ENCODE measurements at regions not wholly inside any gene's neighbourhood (a gene's known extent, or its start where the extent isn't known, plus 50 kb on each side); places are given as distances from the start of the nearest gene placed in this dataset.
A peak's percentile ranks its signal among the peaks of the same experiment; 100 is the strongest.
"Not testable (repeated sequence)": the region's sequence is repeated elsewhere in the genome, so short reads cannot be mapped to it uniquely, and the experiment has no call there.

- DNase-seq (ENCODE audit: low spot score), result no peak
Observed at GRCh38 chr3:126292318-126293070, 64.7 kb downstream of the KLF15 start.

GRCh38 chr3:126291537-126291936 lies 65.7 kb downstream of the KLF15 start:
- no peak for DNase-seq (ENCODE audit: low spot score)

DNA sequence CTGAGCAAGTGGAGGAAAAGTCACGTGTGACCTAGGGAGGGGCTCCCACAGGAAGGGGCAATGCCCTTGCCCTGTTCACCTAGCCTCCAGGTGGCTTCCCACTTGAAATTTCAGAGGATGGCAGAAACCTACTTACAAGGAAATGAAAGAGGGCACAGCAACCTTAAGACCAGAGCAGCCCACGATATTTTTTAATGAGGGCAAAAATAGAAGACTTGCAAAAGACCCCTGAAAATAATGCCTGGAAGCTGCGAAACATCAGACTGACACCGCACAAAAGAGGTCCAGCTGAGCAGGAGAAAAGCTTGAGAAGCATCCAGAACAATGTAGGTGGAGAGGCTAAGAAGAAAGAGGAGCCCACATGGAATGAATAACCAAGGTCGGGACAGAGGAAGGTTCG lies 66.1 kb downstream of the KLF15 start:
- DNase-seq (ENCODE audit: low spot score), result no peak

DNA sequence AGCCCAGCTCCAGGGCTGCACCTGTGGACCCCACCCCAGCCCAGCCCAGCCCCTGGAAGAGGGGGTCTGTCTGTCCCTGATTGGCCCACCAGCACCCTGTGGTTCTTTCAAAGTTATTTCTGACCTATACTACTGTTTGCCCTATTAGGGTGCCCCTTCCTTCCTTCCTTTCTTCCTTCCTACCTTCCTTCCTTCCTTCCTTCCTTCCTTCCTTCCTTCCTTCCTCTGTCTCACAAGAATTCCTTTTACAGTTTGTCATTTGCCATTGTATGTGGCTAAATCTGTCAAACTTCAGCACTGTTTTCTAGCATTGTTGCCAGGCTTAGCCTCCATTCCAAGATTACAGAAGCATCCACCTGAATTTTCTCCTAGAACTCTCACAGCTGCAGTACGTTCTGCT lies 66.9 kb downstream of the KLF15 start:
- DNase-seq (ENCODE audit: low spot score), result no peak

GRCh38 chr3:126289096-126289495 lies 68.1 kb downstream of the KLF15 start:
- DNase-seq (ENCODE audit: low spot score), result no peak

GRCh38 chr3:126288314-126288713 lies 68.9 kb downstream of the KLF15 start:
- no peak for DNase-seq (ENCODE audit: low spot score)

DNA sequence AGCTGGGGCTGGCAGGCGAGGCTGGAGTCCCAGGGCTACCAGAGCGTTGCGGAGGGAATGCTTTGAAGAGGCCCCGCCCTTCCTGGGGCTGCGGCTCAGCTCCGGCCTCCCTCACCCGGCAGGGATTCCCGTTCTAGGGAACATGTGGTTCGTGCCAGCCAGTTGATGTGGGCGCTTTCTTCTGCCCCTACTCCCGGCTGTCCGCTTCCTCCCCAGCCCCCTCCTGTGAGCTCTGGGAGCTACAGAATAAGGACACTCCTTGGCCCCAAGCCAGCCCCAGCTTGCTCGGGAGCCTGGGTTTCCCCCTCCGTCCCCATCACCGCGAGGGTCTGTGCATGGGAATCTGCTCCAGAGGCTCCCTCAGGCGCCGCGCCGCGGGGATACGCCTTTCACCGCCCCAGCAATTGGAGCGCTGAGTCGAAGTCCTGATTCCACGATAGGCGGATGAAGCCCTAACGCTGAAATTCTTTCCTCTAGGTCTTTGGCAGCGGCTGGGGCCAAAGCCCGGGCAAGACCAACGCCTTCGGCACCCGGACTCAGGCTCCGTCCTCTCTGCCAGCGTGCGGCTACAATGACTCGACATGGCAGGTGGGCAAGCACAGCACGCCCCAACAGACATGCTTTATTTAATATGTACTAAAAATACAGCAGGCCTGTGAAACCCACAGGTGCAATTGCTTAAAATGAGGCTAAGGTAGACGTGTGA lies 69.5 kb downstream of the KLF15 start:
- no peak for DNase-seq (ENCODE audit: low spot score)

- no peak for DNase-seq (ENCODE audit: low spot score)
Observed at GRCh38 chr3:126287171-126287535, 70.1 kb downstream of the KLF15 start.

DNA sequence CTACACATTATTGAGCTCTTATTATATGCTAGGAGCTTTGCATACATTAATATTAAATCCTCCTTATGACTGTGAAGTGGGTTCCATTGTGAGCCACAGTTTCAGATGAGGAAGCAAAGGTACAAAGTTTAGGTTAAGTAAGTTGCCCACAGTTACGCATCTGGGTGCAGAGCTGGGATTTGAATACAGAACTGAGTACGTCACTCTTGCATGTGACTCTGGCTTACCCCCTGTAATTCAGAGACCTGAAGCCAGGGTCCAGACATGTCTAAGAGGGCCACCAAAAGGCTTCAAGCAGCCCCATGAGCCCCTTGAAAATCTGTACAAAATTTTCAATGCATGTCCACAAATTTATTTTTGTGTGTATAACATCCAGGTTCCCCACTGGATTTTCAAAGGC lies 71.8 kb downstream of the KLF15 start:
- DNase-seq (ENCODE audit: low spot score), result no peak

DNA sequence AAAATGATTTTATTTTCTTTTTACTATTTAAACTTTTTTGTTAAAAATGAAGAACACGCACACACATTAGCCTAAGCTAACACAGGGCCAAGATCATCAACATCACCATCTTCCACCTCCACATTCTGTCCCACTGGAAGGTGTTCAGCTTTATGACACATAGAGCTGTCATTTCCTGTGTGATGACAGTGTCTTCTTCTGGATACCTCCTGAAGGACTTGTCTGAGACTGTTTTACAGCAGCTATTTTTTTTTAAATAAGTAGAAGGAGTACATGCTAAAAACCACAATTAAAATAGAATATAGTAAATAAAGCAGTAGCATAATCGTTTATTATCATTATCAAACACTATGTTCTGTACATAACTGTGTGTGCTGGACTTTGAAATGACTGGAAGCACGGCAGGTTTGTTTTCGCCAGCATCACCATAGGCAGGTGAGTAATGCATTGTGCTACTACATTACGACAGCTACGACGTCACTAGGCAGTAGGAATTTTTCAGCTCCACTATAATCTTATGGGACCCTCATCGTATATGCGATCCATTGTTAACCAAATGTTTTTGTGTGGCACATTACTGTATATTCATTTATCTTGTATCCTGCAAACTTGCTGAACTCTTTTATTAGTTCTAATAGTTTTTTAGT lies 72.8 kb downstream of the KLF15 start:
- no peak for DNase-seq (ENCODE audit: low spot score)

GRCh38 chr3:126283651-126284050 lies 73.6 kb downstream of the KLF15 start:
- not testable (repeated sequence) for DNase-seq (ENCODE audit: low spot score)

GRCh38 chr3:126279853-126280252 lies 77.4 kb downstream of the KLF15 start:
- no peak for DNase-seq (ENCODE audit: low spot score)

GRCh38 chr3:126277629-126278378 lies 79.4 kb downstream of the KLF15 start:
- DNase-seq (ENCODE audit: low spot score), result no peak

- DNase-seq (ENCODE audit: low spot score), result no peak
Observed at GRCh38 chr3:126275620-126275904, 81.6 kb downstream of the KLF15 start.

DNA sequence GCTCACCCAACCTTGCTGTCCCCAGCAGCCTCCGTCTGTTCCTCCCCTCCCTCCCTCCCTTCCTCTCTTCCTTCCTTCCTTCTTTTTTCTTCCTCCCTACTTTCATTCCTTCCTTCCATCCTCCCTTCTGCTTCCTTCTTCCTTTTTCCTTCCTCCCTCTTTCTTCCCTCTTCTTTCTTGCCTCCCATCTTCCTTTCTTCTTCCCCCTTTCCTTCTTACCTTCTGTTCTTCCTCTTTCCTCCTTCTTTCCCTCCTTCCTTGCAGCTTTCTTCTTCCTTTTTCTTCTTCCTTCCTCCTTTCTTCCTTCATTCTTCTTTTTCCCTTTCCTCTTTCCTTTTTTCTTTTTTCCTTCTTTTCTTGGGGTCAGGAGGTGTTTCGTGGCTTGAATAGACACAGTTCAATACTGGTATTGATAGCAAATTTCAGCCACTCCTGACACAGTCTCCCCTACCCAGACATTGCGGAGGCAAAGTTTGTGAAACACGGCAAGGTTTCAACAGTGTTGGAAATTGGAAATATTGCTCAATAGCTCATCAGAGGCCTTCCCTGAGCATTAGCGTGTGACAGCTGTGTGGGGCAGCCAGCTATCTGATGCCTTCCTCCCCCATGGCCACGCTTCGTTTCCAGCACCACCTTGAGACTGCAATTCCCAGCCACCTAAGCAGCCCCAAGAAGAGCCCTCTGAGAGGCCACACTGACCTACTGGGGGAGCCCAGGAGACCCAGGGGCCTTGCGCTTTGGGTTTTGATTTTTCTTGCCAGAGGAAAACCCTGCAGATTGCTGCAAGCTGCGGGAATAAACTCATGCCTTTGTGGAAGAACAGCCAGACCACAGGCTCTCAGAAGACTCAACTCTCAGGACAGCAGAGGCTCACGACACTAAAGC lies 82.2 kb downstream of the KLF15 start:
- no peak for DNase-seq (ENCODE audit: low spot score)

GRCh38 chr3:126270145-126270811 lies 86.9 kb downstream of the KLF15 start:
- no peak for DNase-seq (ENCODE audit: low spot score)

DNA sequence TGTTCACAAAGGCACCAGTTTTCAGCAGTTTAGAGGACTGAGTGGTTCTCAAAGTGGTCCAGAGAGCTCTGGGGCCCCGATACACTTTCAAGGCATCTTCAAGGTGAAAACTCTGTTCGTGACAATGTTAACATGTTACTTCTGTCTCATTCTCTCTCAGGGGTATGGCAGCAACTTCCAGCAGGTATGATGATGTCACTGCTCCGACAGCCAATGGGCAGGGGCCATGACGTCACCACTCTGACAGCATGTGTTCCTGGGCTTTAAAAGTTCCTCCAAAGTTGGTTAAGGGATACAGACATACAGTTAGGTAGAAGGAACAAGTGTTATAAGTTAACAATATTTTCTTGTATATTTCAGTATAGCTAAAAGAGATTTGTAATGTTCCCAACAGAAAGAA lies 87.9 kb downstream of the KLF15 start:
- no peak for DNase-seq (ENCODE audit: low spot score)

DNA sequence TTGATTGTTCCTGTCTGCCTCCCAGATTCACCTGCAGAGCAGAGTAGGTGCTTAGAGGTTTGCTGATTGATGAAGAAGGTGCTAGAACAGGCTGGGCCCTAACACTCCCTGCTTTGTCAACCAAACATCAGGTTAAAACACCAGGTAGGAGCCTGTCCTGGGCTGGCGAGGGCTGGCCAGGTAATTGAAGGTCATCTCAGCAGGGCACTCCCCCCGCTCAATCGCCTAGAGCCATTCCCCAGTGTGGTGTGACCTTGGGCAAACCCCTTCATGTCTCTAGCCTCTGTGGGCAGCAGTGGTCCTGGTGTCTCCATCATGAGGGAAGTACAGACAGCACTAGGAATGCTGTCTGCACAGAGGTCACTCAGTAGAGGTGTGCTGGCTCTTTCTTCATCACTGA lies 88.3 kb downstream of the KLF15 start:
- DNase-seq (ENCODE audit: low spot score), result no peak

- no peak for DNase-seq (ENCODE audit: low spot score)
Observed at GRCh38 chr3:126267976-126268615, 87.7 kb upstream of the ALDH1L1 start.

- DNase-seq (ENCODE audit: low spot score), result peak; percentile 70
Observed at GRCh38 chr3:126267169-126267975, 87.0 kb upstream of the ALDH1L1 start.
